OCI-LY1 (cell line): ENCODE measurements at regions not wholly inside any gene's neighbourhood (a gene's known extent, or its start where the extent isn't known, plus 50 kb on each side); places are given as distances from the start of the nearest gene placed in this dataset.

Experiments used
- H2AFZ ChIP-seq: fragments of 200-600 bp; sonication (generic), shearing (Covaris generic); 2 replicates; pipeline ENCODE4 v1.6.0; 2014; ENCODE audit warnings: antibody characterized with exemption, mild to moderate bottlenecking, low read length
- H3F3A ChIP-seq: fragments of 200-600 bp; sonication (generic), shearing (Covaris generic); 2 replicates; pipeline ENCODE4 v1.6.0; 2014; ENCODE audit warnings: mild to moderate bottlenecking, antibody characterized with exemption, low read length, moderate library complexity; ENCODE audit not compliant: insufficient read depth
- H3K27ac ChIP-seq: fragments of 200-600 bp; sonication (generic); 2 replicates; pipeline ENCODE4 v1.5.1; 2014; ENCODE audit warnings: low read length, mixed run types, mild to moderate bottlenecking, low read depth; ENCODE audit not compliant: poor library complexity, severe bottlenecking
- H3K27me3 ChIP-seq: fragments of 200-600 bp; sonication (generic); 2 replicates; pipeline ENCODE4 v1.6.0; 2014; ENCODE audit warnings: antibody characterized with exemption, mild to moderate bottlenecking, low read length, moderate library complexity; ENCODE audit not compliant: insufficient read depth
- H3K36me3 ChIP-seq: fragments of 200-600 bp; sonication (generic); 2 replicates; pipeline ENCODE4 v1.6.1; 2014; ENCODE audit warnings: mild to moderate bottlenecking, antibody characterized with exemption, low read length, moderate library complexity, mixed read lengths; ENCODE audit not compliant: insufficient read depth
- H3K4me1 ChIP-seq: fragments of 200-600 bp; sonication (generic); 2 replicates; pipeline ENCODE4 v1.5.1; 2014; ENCODE audit warnings: mild to moderate bottlenecking, low read length, moderate library complexity; ENCODE audit not compliant: insufficient read depth, severe bottlenecking
- H3K4me2 ChIP-seq: fragments of 200-600 bp; sonication (generic), shearing (Covaris generic); 2 replicates; pipeline ENCODE4 v1.6.1; 2014; ENCODE audit warnings: low read length
- H3K4me3 ChIP-seq: fragments of 200-600 bp; sonication (generic); 2 replicates; pipeline ENCODE4 v1.5.1; 2014; ENCODE audit warnings: low read length, low read depth, mild to moderate bottlenecking, mixed read lengths; ENCODE audit not compliant: poor library complexity, severe bottlenecking
- H3K79me2 ChIP-seq: fragments of 200-600 bp; shearing (Covaris generic); 2 replicates; pipeline ENCODE4 v1.6.1; 2016; ENCODE audit warnings: mixed run types, low read length, mixed read lengths; ENCODE audit not compliant: insufficient read depth
- H3K9ac ChIP-seq: fragments of 200-600 bp; sonication (generic), shearing (Covaris generic); 2 replicates; pipeline ENCODE4 v1.6.1; 2014; ENCODE audit warnings: mild to moderate bottlenecking, low read length, mixed read lengths
- H3K9me2 ChIP-seq: fragments of 200-600 bp; sonication (generic), shearing (Covaris generic); 2 replicates; pipeline ENCODE4 v1.6.1; 2014; ENCODE audit warnings: low read depth, mild to moderate bottlenecking, low read length, mixed read lengths
- H3K9me3 ChIP-seq: fragments of 200-600 bp; shearing (Covaris generic); 2 replicates; pipeline ENCODE4 v1.6.1; 2014; ENCODE audit warnings: low read length, mixed read lengths
- H4K20me1 ChIP-seq: fragments of 200-600 bp; sonication (generic), shearing (Covaris generic); 2 replicates; pipeline ENCODE4 v1.6.0; 2016; ENCODE audit warnings: mild to moderate bottlenecking, low read length; ENCODE audit not compliant: insufficient read depth
- EZH2 ChIP-seq: fragments of 200-600 bp; sonication (generic), shearing (Covaris generic); IDR thresholded peaks from 2 replicates; pipeline ENCODE4 v1.8.0; 2017; ENCODE audit warnings: borderline replicate concordance, mixed run types, mild to moderate bottlenecking, antibody characterized with exemption, low read length, moderate library complexity, mixed read lengths
- TF ChIP-seq, protein P1 (sequence below): fragments of 200-600 bp; sonication (generic), shearing (Covaris generic); IDR thresholded peaks from 2 replicates; pipeline ENCODE4 v1.5.1; 2017; ENCODE audit warnings: mild to moderate bottlenecking, antibody characterized with exemption, low read length, moderate library complexity, mixed read lengths

DNA sequence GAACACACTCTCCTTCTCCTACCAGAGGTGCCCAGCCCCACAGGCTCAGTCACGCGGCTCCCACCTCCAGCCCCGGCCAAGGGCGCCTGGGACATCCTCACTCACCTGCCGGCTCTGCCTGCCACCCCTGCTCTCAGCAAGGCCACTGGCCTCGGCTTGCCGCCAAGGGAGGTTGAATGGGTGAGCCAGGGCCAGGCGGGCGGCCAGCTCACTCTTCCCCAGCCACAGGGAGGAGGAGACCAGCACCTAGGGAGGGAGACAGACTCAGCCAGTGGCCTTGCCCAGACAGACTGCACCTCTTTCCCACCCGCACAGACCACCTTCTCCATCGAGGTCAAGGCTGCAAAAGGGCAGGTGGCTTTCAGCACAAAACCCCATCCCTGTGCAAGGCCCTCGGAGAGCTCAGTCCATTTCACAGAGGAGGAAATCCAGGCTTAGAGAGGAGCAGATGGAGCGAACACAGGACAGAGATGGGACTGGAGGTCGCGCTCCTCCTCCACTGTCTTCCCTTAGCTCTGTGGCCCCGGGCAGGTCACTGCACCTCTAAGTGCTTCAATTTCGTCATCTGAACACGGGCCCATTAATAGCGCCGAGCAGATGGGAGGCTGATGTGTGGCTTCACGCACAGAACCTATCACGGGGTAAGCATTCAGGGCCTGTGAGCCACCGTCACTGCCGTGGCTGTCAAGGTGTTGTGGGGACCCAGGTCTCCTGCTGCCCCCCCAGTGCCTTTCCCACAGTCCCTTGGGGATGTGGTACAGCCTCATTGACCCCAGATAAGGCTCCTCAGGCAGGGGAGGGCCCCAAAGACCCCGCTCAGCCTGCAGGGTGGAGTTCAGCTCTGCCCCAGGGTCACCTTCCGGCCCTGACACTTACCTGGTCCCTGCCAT is 56.1 kb downstream of the RMI2 start:
- H3K27ac ChIP-seq: no peak overlapping the region
- H3K9ac ChIP-seq: no peak overlapping the region
- no peak overlapping the region for H3K4me3 ChIP-seq
- H3K4me2 ChIP-seq: no peak overlapping the region
- H4K20me1 ChIP-seq: no peaks in the 10 kb centered on the region
- TF ChIP-seq, protein P1, sequence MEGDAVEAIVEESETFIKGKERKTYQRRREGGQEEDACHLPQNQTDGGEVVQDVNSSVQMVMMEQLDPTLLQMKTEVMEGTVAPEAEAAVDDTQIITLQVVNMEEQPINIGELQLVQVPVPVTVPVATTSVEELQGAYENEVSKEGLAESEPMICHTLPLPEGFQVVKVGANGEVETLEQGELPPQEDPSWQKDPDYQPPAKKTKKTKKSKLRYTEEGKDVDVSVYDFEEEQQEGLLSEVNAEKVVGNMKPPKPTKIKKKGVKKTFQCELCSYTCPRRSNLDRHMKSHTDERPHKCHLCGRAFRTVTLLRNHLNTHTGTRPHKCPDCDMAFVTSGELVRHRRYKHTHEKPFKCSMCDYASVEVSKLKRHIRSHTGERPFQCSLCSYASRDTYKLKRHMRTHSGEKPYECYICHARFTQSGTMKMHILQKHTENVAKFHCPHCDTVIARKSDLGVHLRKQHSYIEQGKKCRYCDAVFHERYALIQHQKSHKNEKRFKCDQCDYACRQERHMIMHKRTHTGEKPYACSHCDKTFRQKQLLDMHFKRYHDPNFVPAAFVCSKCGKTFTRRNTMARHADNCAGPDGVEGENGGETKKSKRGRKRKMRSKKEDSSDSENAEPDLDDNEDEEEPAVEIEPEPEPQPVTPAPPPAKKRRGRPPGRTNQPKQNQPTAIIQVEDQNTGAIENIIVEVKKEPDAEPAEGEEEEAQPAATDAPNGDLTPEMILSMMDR: no peak
- TF ChIP-seq EZH2: no peak
- H3K27me3 ChIP-seq: no peaks in the 10 kb centered on the region; the same call in 1 of the 2 replicates
- H3K9me3 ChIP-seq: no peaks in the 10 kb centered on the region
- no peaks in the 10 kb centered on the region for H3K9me2 ChIP-seq
- H3K79me2 ChIP-seq: no peaks in the 10 kb centered on the region
- H3K36me3 ChIP-seq: no peaks in the 10 kb centered on the region
- no peaks in the 10 kb centered on the region for H3F3A ChIP-seq
- no peak overlapping the region for H2AFZ ChIP-seq
- no peaks in the 10 kb centered on the region for H3K4me1 ChIP-seq

DNA sequence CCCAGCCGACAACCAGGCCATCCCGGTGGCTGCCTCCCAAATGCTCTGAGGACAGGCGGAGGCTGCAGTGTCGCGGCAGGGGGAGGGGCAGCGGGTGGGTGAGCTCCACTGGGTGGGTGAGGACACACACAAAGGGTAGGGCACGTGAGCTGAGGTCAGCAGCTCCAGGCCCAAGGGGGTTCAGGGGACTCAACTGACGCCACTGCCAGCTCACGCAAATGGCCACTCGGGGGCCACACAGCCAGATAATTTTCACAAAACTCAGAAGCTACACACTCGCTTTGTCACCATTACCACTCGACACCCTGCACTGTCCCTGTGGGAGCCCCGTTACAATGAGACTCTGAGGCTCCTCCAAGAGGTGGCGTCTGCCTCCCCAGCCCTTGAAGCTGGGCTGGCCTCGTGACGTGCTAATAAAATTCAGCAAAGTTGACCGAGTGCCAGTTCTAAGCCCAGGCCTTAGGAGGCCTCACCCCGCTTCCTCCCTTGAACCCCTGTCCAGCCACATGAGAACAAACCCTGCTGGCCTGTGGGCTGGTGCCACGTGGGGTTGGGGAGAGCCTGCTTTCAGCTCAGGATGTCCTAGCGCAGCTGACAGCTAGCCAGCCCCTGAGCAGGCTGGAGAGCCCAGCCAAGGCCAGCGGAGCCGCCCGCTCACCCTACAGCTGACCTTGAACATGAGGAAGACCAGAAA is 56.9 kb downstream of the RMI2 start:
- Histone ChIP-seq H3K36me3 (no peaks in the 10 kb centered on the region), H3K79me2 (no peaks in the 10 kb centered on the region), H3K27me3 (no peaks in the 10 kb centered on the region; the same call in 1 of the 2 replicates), H3K9ac (no peak overlapping the region), H3K4me2 (no peak overlapping the region), H2AFZ (no peak overlapping the region), H3K9me3 (no peaks in the 10 kb centered on the region), H3K9me2 (no peaks in the 10 kb centered on the region), H3K27ac (no peak overlapping the region), H3F3A (no peaks in the 10 kb centered on the region), H3K4me3 (no peak overlapping the region), H4K20me1 (no peaks in the 10 kb centered on the region), H3K4me1 (no peaks in the 10 kb centered on the region)
- TF ChIP-seq EZH2: no peak
- TF ChIP-seq, protein P1: no peak

DNA sequence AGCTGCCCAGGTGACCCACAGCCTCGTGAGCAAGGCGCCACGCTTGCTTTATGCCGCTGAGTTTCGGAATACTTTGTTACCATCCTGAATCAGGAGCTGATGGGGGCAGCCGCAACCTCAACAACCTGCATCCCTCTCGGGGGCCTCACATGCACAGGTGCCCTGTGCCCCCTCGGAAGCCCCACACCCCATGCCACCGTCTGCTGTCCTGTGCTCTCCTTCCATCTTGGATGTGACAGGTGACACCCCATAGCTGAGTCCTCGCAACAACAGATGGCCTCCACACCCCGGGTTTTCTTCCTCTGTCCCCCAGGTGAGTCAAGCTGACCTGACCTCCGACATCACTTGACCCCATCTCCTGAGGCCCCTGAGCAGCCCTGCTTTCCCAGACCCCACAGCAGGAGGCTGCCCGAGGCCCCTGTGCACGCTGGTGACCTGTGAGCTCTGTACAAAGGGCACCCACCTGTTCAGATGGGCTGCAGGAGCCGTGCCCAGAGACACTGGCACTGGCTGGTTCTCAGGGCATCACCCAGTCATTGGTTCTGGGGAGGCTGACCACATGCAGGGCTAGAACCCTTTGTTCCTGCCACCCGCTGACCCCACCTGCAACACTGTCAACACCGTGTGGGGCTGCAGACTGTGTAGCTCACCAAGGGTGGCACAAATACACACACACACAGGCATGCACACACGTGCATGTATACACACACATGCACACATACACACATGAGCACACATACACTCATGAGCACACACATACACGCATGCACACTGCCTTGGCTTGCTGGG is 57.7 kb downstream of the RMI2 start:
- no peak overlapping the region for H3K9ac ChIP-seq
- H3K27ac ChIP-seq: no peak overlapping the region
- H3K79me2 ChIP-seq: no peaks in the 10 kb centered on the region
- H3K4me2 ChIP-seq: no peak overlapping the region
- no peaks in the 10 kb centered on the region for H3K36me3 ChIP-seq
- H3K9me3 ChIP-seq: no peaks in the 10 kb centered on the region
- H4K20me1 ChIP-seq: no peaks in the 10 kb centered on the region
- no peak overlapping the region for H3K4me3 ChIP-seq
- H3K27me3 ChIP-seq: no peaks in the 10 kb centered on the region; the same call in 1 of the 2 replicates
- TF ChIP-seq EZH2: no peak
- TF ChIP-seq, protein P1: no peak
- no peak overlapping the region for H2AFZ ChIP-seq
- H3K9me2 ChIP-seq: no peaks in the 10 kb centered on the region
- H3K4me1 ChIP-seq: no peaks in the 10 kb centered on the region
- H3F3A ChIP-seq: no peaks in the 10 kb centered on the region
